Memory B cell (primary cell): ENCODE measurements at regions not wholly inside any gene's neighbourhood (a gene's known extent, or its start where the extent isn't known, plus 50 kb on each side); places are given as distances from the start of the nearest gene placed in this dataset.
A peak's percentile ranks its signal among the peaks of the same experiment; 100 is the strongest.

Source experiments
- ATAC-seq: fragments of 150-1000 bp; cut with Tn5 transposase; 2 replicates; pipeline ENCODE4 v1.10.0; 2021; ENCODE audit warnings: low read depth, mild to moderate bottlenecking, moderate library complexity
- DNase-seq, 2 donors: peaks; one replicate each; pipeline ENCODE4 v3.0.0; 2022; ENCODE audit warnings: low spot score in 2 of 2
- H3K27ac Mint-ChIP-seq: one replicate; pipeline ENCODE4 v1.8.0; 2022; ENCODE audit warnings: mild to moderate bottlenecking, moderate library complexity, mixed read lengths
- H3K27me3 Mint-ChIP-seq: one replicate; pipeline ENCODE4 v1.8.0; 2022; ENCODE audit warnings: mixed read lengths
- H3K36me3 Mint-ChIP-seq: one replicate; pipeline ENCODE4 v1.8.0; 2022; ENCODE audit warnings: mild to moderate bottlenecking, mixed read lengths
- H3K4me1 Mint-ChIP-seq: one replicate; pipeline ENCODE4 v1.8.0; 2022; ENCODE audit warnings: mixed read lengths
- H3K4me3 Mint-ChIP-seq: one replicate; pipeline ENCODE4 v1.8.0; 2022; ENCODE audit warnings: mild to moderate bottlenecking, moderate library complexity, mixed read lengths
- H3K9me3 Mint-ChIP-seq: one replicate; pipeline ENCODE4 v1.8.0; 2022; ENCODE audit warnings: mixed read lengths

GRCh38 chr16:73323880-73324279, 276.0 kb upstream of the ZFHX3 start:
- Mint-ChIP-seq H3K4me1 (no peaks in the 10 kb centered on the region), H3K27me3 (peaks cover 6% of the 10 kb centered on the region), H3K36me3 (no peaks in the 10 kb centered on the region), H3K9me3 (peaks cover 5% of the 10 kb centered on the region), H3K27ac (no peak overlapping the region), H3K4me3 (no peak overlapping the region)
- no peak for DNase-seq
- ATAC-seq, result no peak

GRCh38 chr16:73322856-73323255, 274.9 kb upstream of the ZFHX3 start:
- no peak for ATAC-seq
- DNase-seq, result no peak
- peaks cover 5% of the 10 kb centered on the region for H3K9me3 Mint-ChIP-seq
- no peak overlapping the region for H3K27ac Mint-ChIP-seq
- H3K36me3 Mint-ChIP-seq, result no peaks in the 10 kb centered on the region
- no peak overlapping the region for H3K4me3 Mint-ChIP-seq
- H3K27me3 Mint-ChIP-seq, result peaks cover 6% of the 10 kb centered on the region
- H3K4me1 Mint-ChIP-seq, result no peaks in the 10 kb centered on the region

GRCh38 chr16:73321853-73322252, 273.9 kb upstream of the ZFHX3 start:
- Mint-ChIP-seq H3K36me3 (no peaks in the 10 kb centered on the region), H3K27ac (no peak overlapping the region), H3K4me3 (no peak overlapping the region), H3K4me1 (no peaks in the 10 kb centered on the region), H3K27me3 (peaks cover 6% of the 10 kb centered on the region), H3K9me3 (peaks cover 5% of the 10 kb centered on the region)
- ATAC-seq, result no peak
- no peak for DNase-seq

GRCh38 chr16:73319737-73320136, 271.8 kb upstream of the ZFHX3 start:
- peaks cover 3% of the 10 kb centered on the region for H3K9me3 Mint-ChIP-seq
- H3K4me3 Mint-ChIP-seq, result no peak overlapping the region
- no peaks in the 10 kb centered on the region for H3K36me3 Mint-ChIP-seq
- DNase-seq, result no peak
- no peak for ATAC-seq
- H3K27me3 Mint-ChIP-seq, result peaks cover 6% of the 10 kb centered on the region
- peaks cover 7% of the 10 kb centered on the region for H3K4me1 Mint-ChIP-seq
- no peak overlapping the region for H3K27ac Mint-ChIP-seq

- Mint-ChIP-seq H3K27me3 (peaks cover 6% of the 10 kb centered on the region), H3K27ac (no peak overlapping the region), H3K4me3 (no peak overlapping the region), H3K9me3 (peaks cover 3% of the 10 kb centered on the region), H3K4me1 (peaks cover 7% of the 10 kb centered on the region), H3K36me3 (no peaks in the 10 kb centered on the region)
- DNase-seq (no peak), ATAC-seq (no peak)
These were observed 271.3 kb upstream of the ZFHX3 start for GRCh38 chr16:73319261-73319660.

- no peak for ATAC-seq
- no peak for DNase-seq
- Mint-ChIP-seq H3K4me3 (no peak overlapping the region), H3K27me3 (peaks cover 3% of the 10 kb centered on the region), H3K36me3 (no peaks in the 10 kb centered on the region), H3K4me1 (peaks cover 7% of the 10 kb centered on the region), H3K9me3 (peaks cover 2% of the 10 kb centered on the region), H3K27ac (no peak overlapping the region)
These were observed 269.5 kb upstream of the ZFHX3 start for GRCh38 chr16:73317321-73317857.

- no peak for DNase-seq
- peaks cover 2% of the 10 kb centered on the region for H3K9me3 Mint-ChIP-seq
- no peak overlapping the region for H3K27ac Mint-ChIP-seq
- peaks cover 7% of the 10 kb centered on the region for H3K4me1 Mint-ChIP-seq
- ATAC-seq, result peak; percentile 71
- H3K36me3 Mint-ChIP-seq, result no peaks in the 10 kb centered on the region
- H3K4me3 Mint-ChIP-seq, result no peak overlapping the region
- H3K27me3 Mint-ChIP-seq, result peaks cover 3% of the 10 kb centered on the region
These were observed 267.7 kb upstream of the ZFHX3 start for GRCh38 chr16:73315645-73316044.

GRCh38 chr16:73313950-73314349, 266.0 kb upstream of the ZFHX3 start:
- no peak overlapping the region for H3K4me3 Mint-ChIP-seq
- H3K4me1 Mint-ChIP-seq, result peaks cover 7% of the 10 kb centered on the region
- peaks cover 4% of the 10 kb centered on the region for H3K27me3 Mint-ChIP-seq
- ATAC-seq (no peak), DNase-seq (no peak)
- no peaks in the 10 kb centered on the region for H3K36me3 Mint-ChIP-seq
- peaks cover 2% of the 10 kb centered on the region for H3K9me3 Mint-ChIP-seq
- H3K27ac Mint-ChIP-seq, result no peak overlapping the region

GRCh38 chr16:73311857-73312723, 264.2 kb upstream of the ZFHX3 start:
- Mint-ChIP-seq H3K4me3 (no peak overlapping the region), H3K9me3 (peaks cover 2% of the 10 kb centered on the region), H3K4me1 (peaks cover 7% of the 10 kb centered on the region), H3K27me3 (peaks cover 4% of the 10 kb centered on the region), H3K27ac (no peak overlapping the region), H3K36me3 (no peaks in the 10 kb centered on the region)
- DNase-seq (no peak), ATAC-seq (no peak)

- no peak for DNase-seq
- Mint-ChIP-seq H3K27me3 (peaks cover 4% of the 10 kb centered on the region), H3K4me3 (no peak overlapping the region), H3K27ac (no peak overlapping the region), H3K36me3 (no peaks in the 10 kb centered on the region), H3K9me3 (peaks cover 3% of the 10 kb centered on the region), H3K4me1 (no peaks in the 10 kb centered on the region)
- ATAC-seq, result no peak
These were observed 260.8 kb upstream of the ZFHX3 start for GRCh38 chr16:73308771-73309170.

GRCh38 chr16:73306901-73307413, 259.0 kb upstream of the ZFHX3 start:
- H3K4me3 Mint-ChIP-seq, result no peak overlapping the region
- DNase-seq (no peak), ATAC-seq (no peak)
- no peaks in the 10 kb centered on the region for H3K36me3 Mint-ChIP-seq
- no peak overlapping the region for H3K27ac Mint-ChIP-seq
- peaks cover 2% of the 10 kb centered on the region for H3K27me3 Mint-ChIP-seq
- H3K4me1 Mint-ChIP-seq, result no peaks in the 10 kb centered on the region
- H3K9me3 Mint-ChIP-seq, result peaks cover 2% of the 10 kb centered on the region

- Mint-ChIP-seq H3K27ac (no peak overlapping the region), H3K36me3 (no peaks in the 10 kb centered on the region), H3K4me3 (no peak overlapping the region), H3K4me1 (no peaks in the 10 kb centered on the region), H3K27me3 (no peaks in the 10 kb centered on the region), H3K9me3 (peaks cover 2% of the 10 kb centered on the region)
- no peak for ATAC-seq
- no peak for DNase-seq
These were observed 256.3 kb upstream of the ZFHX3 start for GRCh38 chr16:73304008-73304774.

- no peaks in the 10 kb centered on the region for H3K27me3 Mint-ChIP-seq
- DNase-seq, result no peak
- ATAC-seq, result no peak
- H3K4me1 Mint-ChIP-seq, result no peaks in the 10 kb centered on the region
- no peak overlapping the region for H3K27ac Mint-ChIP-seq
- peaks cover 2% of the 10 kb centered on the region for H3K9me3 Mint-ChIP-seq
- H3K4me3 Mint-ChIP-seq, result no peak overlapping the region
- no peaks in the 10 kb centered on the region for H3K36me3 Mint-ChIP-seq
These were observed 255.0 kb upstream of the ZFHX3 start for GRCh38 chr16:73302942-73303341.

- H3K4me3 Mint-ChIP-seq, result no peak overlapping the region
- no peak overlapping the region for H3K27ac Mint-ChIP-seq
- H3K9me3 Mint-ChIP-seq, result peaks cover 2% of the 10 kb centered on the region
- no peaks in the 10 kb centered on the region for H3K4me1 Mint-ChIP-seq
- no peak for ATAC-seq
- H3K27me3 Mint-ChIP-seq, result no peaks in the 10 kb centered on the region
- no peak for DNase-seq
- no peaks in the 10 kb centered on the region for H3K36me3 Mint-ChIP-seq
These were observed 254.1 kb upstream of the ZFHX3 start for GRCh38 chr16:73301984-73302383.
